GM12878 (cell line): ENCODE measurements at regions not wholly inside any gene's neighbourhood (a gene's known extent, or its start where the extent isn't known, plus 50 kb on each side); places are given as distances from the start of the nearest gene placed in this dataset.

ENCODE experiments used
- BRCA1 ChIP-seq: IDR thresholded peaks from 2 replicates; pipeline ENCODE4 v1.6.1; 2011; ENCODE audit warnings: low read depth, low read length, improper control_type of control experiment
- KLF5 ChIP-seq: fragments of 450-650 bp; IDR thresholded peaks from 2 replicates; pipeline ENCODE4 v1.6.1; 2014; ENCODE audit warnings: mild to moderate bottlenecking; ENCODE audit not compliant: partially characterized antibody
- POLR2AphosphoS2 ChIP-seq: IDR thresholded peaks from 2 replicates; pipeline ENCODE4 v1.6.1; 2011; ENCODE audit warnings: low read depth, mild to moderate bottlenecking, low read length, improper control_type of control experiment, moderate library complexity
- POLR2AphosphoS5 ChIP-seq: IDR thresholded peaks from 2 replicates; pipeline ENCODE4 v1.6.1; 2011; ENCODE audit warnings: mild to moderate bottlenecking, low read length, inconsistent platforms
- RAD51 ChIP-seq: fragments of 450-650 bp; IDR thresholded peaks from 2 replicates; pipeline ENCODE4 v1.6.1; 2016; ENCODE audit warnings: moderate library complexity, mild to moderate bottlenecking, inconsistent platforms
- TBL1XR1 ChIP-seq: IDR thresholded peaks from 2 replicates; pipeline ENCODE4 v1.6.1; 2012; ENCODE audit warnings: low read depth, low read length, improper control_type of control experiment
- WRNIP1 ChIP-seq: IDR thresholded peaks from 2 replicates; pipeline ENCODE4 v1.6.1; 2011; ENCODE audit warnings: low read depth, low read length, improper control_type of control experiment, borderline replicate concordance
- ZBED1 ChIP-seq: IDR thresholded peaks from 2 replicates; pipeline ENCODE4 v1.6.1; 2016; ENCODE audit warnings: borderline replicate concordance
- ZNF207 ChIP-seq: fragments of 450-650 bp; IDR thresholded peaks from 2 replicates; pipeline ENCODE4 v1.6.1; 2014; ENCODE audit warnings: antibody characterized with exemption, mild to moderate bottlenecking, borderline replicate concordance
- ZNF274 ChIP-seq: IDR thresholded peaks from one replicate; pipeline ENCODE4 v1.8.0; 2011; ENCODE audit not compliant: insufficient read length, insufficient read depth
- TF ChIP-seq, protein P1 (sequence below): fragments of 450-650 bp; formaldehyde crosslinking; IDR thresholded peaks from 2 replicates; pipeline ENCODE4 v1.4.0; 2020; ENCODE audit warnings: mild to moderate bottlenecking, moderate library complexity

DNA sequence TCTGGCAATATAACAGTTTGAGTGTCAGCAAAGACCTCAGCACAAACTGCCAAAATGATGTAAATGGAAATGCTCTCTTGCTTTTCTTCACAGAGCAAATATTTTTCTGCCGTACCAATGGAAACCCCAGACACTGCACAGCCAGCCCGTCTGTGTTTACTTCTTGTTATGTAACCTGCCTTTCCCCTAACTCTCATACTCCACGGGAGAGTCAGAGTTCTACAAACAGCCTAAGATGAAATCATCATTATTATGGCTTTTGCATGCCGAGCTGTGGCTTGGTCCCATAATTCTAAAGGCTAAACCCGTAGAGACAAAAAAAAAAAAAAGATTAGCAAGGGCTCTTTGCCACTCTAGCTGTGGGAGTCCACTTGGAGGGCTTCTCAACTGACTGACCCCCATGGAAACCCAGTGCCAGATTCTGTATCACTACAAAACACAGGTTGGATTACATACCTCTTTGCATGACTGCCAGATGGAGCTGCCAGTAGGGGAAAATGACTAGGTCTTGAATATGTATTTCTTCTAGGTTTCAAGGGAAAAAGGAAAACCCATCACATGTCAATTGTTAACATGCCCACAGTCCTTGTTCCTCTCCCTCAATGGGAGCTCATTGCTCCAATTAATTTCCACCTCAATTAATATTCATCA, 197.2 kb upstream of the CNKSR2 start (continued):
- TF ChIP-seq KLF5 (no peak), TBL1XR1 (no peak), ZNF207 (no peak), POLR2AphosphoS5 (no peak), ZBED1 (no peak), RAD51 (no peak), POLR2AphosphoS2 (no peak), BRCA1 (no peak), ZNF274 (no peak), WRNIP1 (no peak)
- TF ChIP-seq, protein P1, sequence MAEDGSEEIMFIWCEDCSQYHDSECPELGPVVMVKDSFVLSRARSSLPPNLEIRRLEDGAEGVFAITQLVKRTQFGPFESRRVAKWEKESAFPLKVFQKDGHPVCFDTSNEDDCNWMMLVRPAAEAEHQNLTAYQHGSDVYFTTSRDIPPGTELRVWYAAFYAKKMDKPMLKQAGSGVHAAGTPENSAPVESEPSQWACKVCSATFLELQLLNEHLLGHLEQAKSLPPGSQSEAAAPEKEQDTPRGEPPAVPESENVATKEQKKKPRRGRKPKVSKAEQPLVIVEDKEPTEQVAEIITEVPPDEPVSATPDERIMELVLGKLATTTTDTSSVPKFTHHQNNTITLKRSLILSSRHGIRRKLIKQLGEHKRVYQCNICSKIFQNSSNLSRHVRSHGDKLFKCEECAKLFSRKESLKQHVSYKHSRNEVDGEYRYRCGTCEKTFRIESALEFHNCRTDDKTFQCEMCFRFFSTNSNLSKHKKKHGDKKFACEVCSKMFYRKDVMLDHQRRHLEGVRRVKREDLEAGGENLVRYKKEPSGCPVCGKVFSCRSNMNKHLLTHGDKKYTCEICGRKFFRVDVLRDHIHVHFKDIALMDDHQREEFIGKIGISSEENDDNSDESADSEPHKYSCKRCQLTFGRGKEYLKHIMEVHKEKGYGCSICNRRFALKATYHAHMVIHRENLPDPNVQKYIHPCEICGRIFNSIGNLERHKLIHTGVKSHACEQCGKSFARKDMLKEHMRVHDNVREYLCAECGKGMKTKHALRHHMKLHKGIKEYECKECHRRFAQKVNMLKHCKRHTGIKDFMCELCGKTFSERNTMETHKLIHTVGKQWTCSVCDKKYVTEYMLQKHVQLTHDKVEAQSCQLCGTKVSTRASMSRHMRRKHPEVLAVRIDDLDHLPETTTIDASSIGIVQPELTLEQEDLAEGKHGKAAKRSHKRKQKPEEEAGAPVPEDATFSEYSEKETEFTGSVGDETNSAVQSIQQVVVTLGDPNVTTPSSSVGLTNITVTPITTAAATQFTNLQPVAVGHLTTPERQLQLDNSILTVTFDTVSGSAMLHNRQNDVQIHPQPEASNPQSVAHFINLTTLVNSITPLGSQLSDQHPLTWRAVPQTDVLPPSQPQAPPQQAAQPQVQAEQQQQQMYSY (CRISPR knock-in tag) = no peak
